KG1 (cell line): ENCODE measurements at regions not wholly inside any gene's neighbourhood (a gene's known extent, or its start where the extent isn't known, plus 50 kb on each side); places are given as distances from the start of the nearest gene placed in this dataset.

Experiments used
- DNase-seq: peaks from one replicate; lab custom pipeline; 2025; lab: John Stamatoyannopoulos, UW

GRCh38 chr7:10122551-10123100 lies 851.0 kb upstream of the PHF14 start:
- no peak for DNase-seq

GRCh38 chr7:10128748-10129147 lies 844.9 kb upstream of the PHF14 start:
- DNase-seq, result no peak

- DNase-seq, result no peak
These were observed 835.4 kb upstream of the PHF14 start for GRCh38 chr7:10138087-10138854.

- no peak for DNase-seq
These were observed 827.4 kb upstream of the PHF14 start for GRCh38 chr7:10146271-10146670.

- no peak for DNase-seq
These were observed 816.7 kb upstream of the PHF14 start for GRCh38 chr7:10156972-10157371.

- no peak for DNase-seq
These were observed 791.7 kb upstream of the PHF14 start for GRCh38 chr7:10181996-10182395.

GRCh38 chr7:10192074-10192473 lies 781.6 kb upstream of the PHF14 start:
- no peak for DNase-seq

GRCh38 chr7:10205696-10206095 lies 768.0 kb upstream of the PHF14 start:
- DNase-seq, result no peak

- DNase-seq, result no peak
These were observed 763.7 kb upstream of the PHF14 start for GRCh38 chr7:10210000-10210399.

GRCh38 chr7:10211016-10211415 lies 762.7 kb upstream of the PHF14 start:
- DNase-seq, result no peak

- DNase-seq, result no peak
These were observed 761.8 kb upstream of the PHF14 start for GRCh38 chr7:10211861-10212260.

- DNase-seq, result no peak
These were observed 761.0 kb upstream of the PHF14 start for GRCh38 chr7:10212649-10213048.

- no peak for DNase-seq
These were observed 757.2 kb upstream of the PHF14 start for GRCh38 chr7:10216462-10216861.

- DNase-seq, result no peak
These were observed 752.6 kb upstream of the PHF14 start for GRCh38 chr7:10221084-10221483.

- no peak for DNase-seq
These were observed 750.7 kb upstream of the PHF14 start for GRCh38 chr7:10222976-10223375.

GRCh38 chr7:10225275-10225674 lies 748.4 kb upstream of the PHF14 start:
- DNase-seq, result no peak

- DNase-seq, result no peak
These were observed 736.4 kb upstream of the PHF14 start for GRCh38 chr7:10237306-10237705.

- no peak for DNase-seq
These were observed 735.0 kb upstream of the PHF14 start for GRCh38 chr7:10238641-10239040.

GRCh38 chr7:10239695-10240345 lies 733.9 kb upstream of the PHF14 start:
- no peak for DNase-seq

GRCh38 chr7:10245406-10245805 lies 728.3 kb upstream of the PHF14 start:
- DNase-seq, result no peak

- no peak for DNase-seq
These were observed 716.2 kb upstream of the PHF14 start for GRCh38 chr7:10257438-10257837.

- DNase-seq, result no peak
These were observed 706.7 kb upstream of the PHF14 start for GRCh38 chr7:10266976-10267375.

GRCh38 chr7:10268034-10268433 lies 705.6 kb upstream of the PHF14 start:
- no peak for DNase-seq
